AG09319 (cell line): ENCODE measurements at regions not wholly inside any gene's neighbourhood (a gene's known extent, or its start where the extent isn't known, plus 50 kb on each side); places are given as distances from the start of the nearest gene placed in this dataset.
"Not testable (repeated sequence)": the region's sequence is repeated elsewhere in the genome, so short reads cannot be mapped to it uniquely, and the experiment has no call there.

ENCODE experiments used
- DNase-seq: peaks from one replicate; pipeline ENCODE4 v3.0.0-alpha.2; 2010; ENCODE audit warnings: low read depth; ENCODE audit errors: extremely low read depth
- TF ChIP-seq, protein P1 (sequence below): IDR thresholded peaks from 2 replicates; pipeline ENCODE4 v1.5.1; 2011; ENCODE audit warnings: low read depth, mild to moderate bottlenecking, inconsistent platforms, low read length, moderate library complexity

GRCh38 chr4:119982756-119983155, 83.9 kb downstream of the MAD2L1 start:
- TF ChIP-seq, protein P1, sequence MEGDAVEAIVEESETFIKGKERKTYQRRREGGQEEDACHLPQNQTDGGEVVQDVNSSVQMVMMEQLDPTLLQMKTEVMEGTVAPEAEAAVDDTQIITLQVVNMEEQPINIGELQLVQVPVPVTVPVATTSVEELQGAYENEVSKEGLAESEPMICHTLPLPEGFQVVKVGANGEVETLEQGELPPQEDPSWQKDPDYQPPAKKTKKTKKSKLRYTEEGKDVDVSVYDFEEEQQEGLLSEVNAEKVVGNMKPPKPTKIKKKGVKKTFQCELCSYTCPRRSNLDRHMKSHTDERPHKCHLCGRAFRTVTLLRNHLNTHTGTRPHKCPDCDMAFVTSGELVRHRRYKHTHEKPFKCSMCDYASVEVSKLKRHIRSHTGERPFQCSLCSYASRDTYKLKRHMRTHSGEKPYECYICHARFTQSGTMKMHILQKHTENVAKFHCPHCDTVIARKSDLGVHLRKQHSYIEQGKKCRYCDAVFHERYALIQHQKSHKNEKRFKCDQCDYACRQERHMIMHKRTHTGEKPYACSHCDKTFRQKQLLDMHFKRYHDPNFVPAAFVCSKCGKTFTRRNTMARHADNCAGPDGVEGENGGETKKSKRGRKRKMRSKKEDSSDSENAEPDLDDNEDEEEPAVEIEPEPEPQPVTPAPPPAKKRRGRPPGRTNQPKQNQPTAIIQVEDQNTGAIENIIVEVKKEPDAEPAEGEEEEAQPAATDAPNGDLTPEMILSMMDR: no peak
- no peak for DNase-seq

DNA sequence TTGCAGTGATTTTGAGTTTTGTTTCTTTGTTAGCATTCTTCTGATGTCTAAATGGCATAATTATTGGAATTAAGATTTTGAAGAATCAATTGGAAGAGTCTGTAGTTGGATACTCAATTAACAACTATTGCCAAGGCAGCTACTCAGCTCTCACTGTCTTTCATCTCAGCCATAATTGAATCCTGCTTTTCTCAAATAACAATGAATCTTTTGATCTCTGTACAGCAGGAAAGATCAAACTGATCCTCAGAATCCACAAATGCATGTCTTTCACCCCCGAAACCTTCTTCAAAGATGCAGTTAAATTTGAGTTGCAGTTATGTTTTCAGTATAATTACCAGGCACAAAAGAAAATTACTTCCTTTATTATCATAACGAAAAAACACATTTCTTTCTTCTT, 86.2 kb downstream of the MAD2L1 start:
- no peak for DNase-seq
- TF ChIP-seq, protein P1: no peak

DNA sequence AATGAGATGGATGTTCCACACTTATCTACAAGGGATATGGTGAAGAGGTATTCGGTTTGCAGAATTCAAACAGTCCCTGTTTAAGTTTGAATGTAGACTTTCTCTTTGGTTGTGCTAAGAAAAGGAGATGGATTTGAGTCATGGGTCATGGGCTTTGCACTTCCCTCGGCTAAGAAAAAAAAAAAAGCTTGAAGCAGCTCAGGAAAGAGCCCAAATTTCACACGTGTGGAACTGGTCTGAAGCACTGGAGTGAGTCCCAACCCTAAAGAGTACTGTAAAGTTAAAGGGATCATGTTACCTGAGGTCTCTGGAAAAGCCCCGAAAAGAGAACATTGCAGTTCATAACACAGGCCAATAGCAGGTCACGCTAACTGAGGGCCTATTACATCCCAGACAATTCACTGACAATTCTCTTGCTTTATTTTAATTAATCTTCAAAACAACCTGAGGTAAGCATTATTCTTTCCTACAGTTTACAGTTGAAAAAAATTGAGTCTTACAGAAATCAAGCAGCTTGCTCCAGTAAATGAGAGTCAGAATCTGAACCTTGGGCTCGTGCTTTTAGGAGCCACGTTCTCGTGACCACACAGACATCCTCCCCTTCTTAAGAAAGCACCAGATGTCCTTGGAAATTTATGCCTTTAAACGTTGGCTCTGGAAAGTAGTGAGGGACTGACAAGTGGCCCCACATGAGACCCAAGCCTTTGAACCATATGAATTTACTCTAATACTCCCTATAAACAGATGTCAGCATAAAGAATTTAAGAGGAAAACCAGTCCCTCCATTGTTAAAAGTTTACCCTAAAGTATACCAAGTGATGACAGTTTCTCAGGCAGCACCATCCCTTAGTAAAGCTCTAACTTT, 89.3 kb downstream of the MAD2L1 start:
- DNase-seq: no peak
- TF ChIP-seq, protein P1: no peak

GRCh38 chr4:119971431-119972084, 95.1 kb downstream of the MAD2L1 start:
- TF ChIP-seq, protein P1: no peak
- DNase-seq: no peak

DNA sequence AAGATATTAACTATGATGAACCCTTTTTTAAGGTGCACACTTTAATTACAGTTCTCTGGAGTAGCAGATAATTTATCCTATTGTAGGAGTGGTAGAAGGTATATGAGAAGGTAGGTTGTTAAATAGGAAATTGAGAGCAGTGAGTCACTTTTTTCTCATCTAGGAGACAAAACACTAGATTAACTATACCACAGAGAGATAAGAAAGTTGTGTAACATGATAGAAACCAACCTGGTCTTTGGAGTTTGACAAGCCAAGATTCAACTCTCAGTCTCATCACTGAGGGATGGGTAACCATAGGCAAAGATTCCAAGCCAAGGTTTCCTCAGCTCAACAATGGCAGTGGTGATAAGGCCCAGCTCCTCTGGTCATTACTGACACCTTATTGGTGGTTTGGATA, 104.0 kb downstream of the MAD2L1 start:
- TF ChIP-seq, protein P1: no peak
- DNase-seq: no peak

GRCh38 chr4:119958983-119959382, 107.7 kb downstream of the MAD2L1 start:
- TF ChIP-seq, protein P1: no peak
- no peak for DNase-seq

DNA sequence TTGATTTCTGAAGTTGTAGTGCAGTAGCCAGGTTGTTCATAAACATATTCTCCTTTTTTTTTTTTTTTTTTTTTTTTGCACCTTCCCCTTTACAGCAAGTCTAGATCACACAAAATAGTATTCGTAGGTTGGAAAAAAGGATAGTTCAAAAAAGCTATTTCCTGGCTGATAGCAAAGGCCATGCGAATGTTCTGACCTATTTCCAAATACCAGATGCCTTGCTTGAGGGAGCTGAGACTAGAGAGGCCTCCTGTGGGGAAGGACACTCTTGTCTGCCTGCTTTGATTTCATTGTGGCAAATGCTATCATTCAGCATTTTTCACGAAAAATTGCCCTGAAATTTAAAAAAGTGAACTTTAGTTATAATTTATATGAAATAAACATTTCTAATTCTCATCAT, 111.4 kb downstream of the MAD2L1 start:
- DNase-seq: no peak
- TF ChIP-seq, protein P1: no peak

DNA sequence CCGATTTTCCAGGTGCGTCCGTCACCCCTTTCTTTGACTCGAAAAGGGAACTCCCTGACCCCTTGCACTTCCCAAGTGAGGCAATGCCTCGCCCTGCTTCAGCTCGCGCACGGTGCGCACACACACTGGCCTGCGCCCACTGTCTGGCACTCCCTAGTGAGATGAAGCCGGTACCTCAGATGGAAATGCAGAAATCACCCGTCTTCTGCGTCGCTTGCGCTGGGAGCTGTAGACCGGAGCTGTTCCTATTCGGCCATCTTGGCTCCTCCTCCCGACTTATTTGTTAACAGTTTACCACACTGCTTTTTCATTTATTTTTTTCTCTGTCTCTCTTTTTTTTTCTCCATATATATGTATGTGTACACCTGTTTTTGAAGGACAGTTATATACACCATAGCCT, 112.2 kb downstream of the MAD2L1 start:
- not testable (repeated sequence) for DNase-seq
